HEK293 (cell line): ENCODE measurements at regions not wholly inside any gene's neighbourhood (a gene's known extent, or its start where the extent isn't known, plus 50 kb on each side); places are given as distances from the start of the nearest gene placed in this dataset.

Experiments
- CTCF ChIA-PET: fragments of 350-600 bp; formaldehyde crosslinking; extraction: SDS; loops from one replicate; lab custom pipeline; 2021; ENCODE audit warnings: antibody characterized with exemption; lab: Yijun Ruan, JAX
- POLR2A ChIA-PET: fragments of 300-600 bp; formaldehyde crosslinking; extraction: SDS; loops from one replicate; lab custom pipeline; 2020; ENCODE audit warnings: antibody characterized with exemption, inconsistent platforms; lab: Yijun Ruan, JAX
- H3K27ac ChIP-seq: fragments of 200-500 bp; sonication (Bioruptor generic); 2 replicates; pipeline ENCODE4 v1.5.1; 2014; ENCODE audit warnings: low read depth, low read length, control low read depth, inconsistent platforms; ENCODE audit errors: extremely low read depth
- H3K36me3 ChIP-seq, 2 experiments: fragments of 200-500 bp in 1 of 2; sonication (Bioruptor generic) in 1 of 2; 1 replicate in 1 of 2; 2 replicates in 1 of 2; pipeline ENCODE4 v1.5.1; 2014 to 2017; ENCODE audit warnings: inconsistent platforms in 2 of 2, low read length in 2 of 2; ENCODE audit not compliant: control insufficient read depth in 2 of 2, insufficient read depth in 1 of 2
- H3K4me1 ChIP-seq: fragments of 200-500 bp; sonication (Bioruptor generic); 2 replicates; pipeline ENCODE4 v1.5.1; 2014; ENCODE audit warnings: mild to moderate bottlenecking, low read length, inconsistent platforms; ENCODE audit not compliant: control insufficient read depth, insufficient read depth
- H3K4me3 ChIP-seq: 2 replicates; pipeline ENCODE4 v1.5.1; 2011; ENCODE audit warnings: low read depth, mild to moderate bottlenecking, control low read depth, low read length, moderate library complexity
- H3K9me3 ChIP-seq: fragments of 200-500 bp; sonication (Bioruptor generic); 2 replicates; pipeline ENCODE4 v1.5.1; 2014; ENCODE audit warnings: low read depth, low read length, inconsistent platforms; ENCODE audit not compliant: control insufficient read depth, insufficient read depth
- BCL11B ChIP-seq: fragments of 450-650 bp; formaldehyde crosslinking; IDR thresholded peaks from 2 replicates; pipeline ENCODE4 v1.5.1; 2016; ENCODE audit warnings: low read depth, missing biosample characterization, missing genetic modification characterization
- CTCF ChIP-seq: fragments of 450-650 bp; formaldehyde crosslinking; IDR thresholded peaks from 2 replicates; pipeline ENCODE4 v1.5.1; 2016; ENCODE audit warnings: missing biosample characterization, missing genetic modification characterization
- ELK4 ChIP-seq: IDR thresholded peaks from 2 replicates; pipeline ENCODE4 v1.6.1; 2011; ENCODE audit warnings: mild to moderate bottlenecking, low read depth, low read length, borderline replicate concordance
- GLIS1 ChIP-seq: fragments of 450-650 bp; formaldehyde crosslinking; IDR thresholded peaks from 2 replicates; pipeline ENCODE4 v1.5.1; 2016; ENCODE audit warnings: missing biosample characterization, missing genetic modification characterization
- PRDM10 ChIP-seq: fragments of 450-650 bp; formaldehyde crosslinking; IDR thresholded peaks from 2 replicates; pipeline ENCODE4 v1.5.1; 2016; ENCODE audit warnings: missing biosample characterization, missing genetic modification characterization
- PRDM4 ChIP-seq: fragments of 450-650 bp; formaldehyde crosslinking; IDR thresholded peaks from 2 replicates; pipeline ENCODE4 v1.5.1; 2017; ENCODE audit warnings: missing biosample characterization, missing genetic modification characterization
- PRDM6 ChIP-seq: fragments of 450-650 bp; formaldehyde crosslinking; IDR thresholded peaks from 2 replicates; pipeline ENCODE4 v1.5.1; 2017; ENCODE audit warnings: missing biosample characterization, missing genetic modification characterization
- SP7 ChIP-seq: fragments of 450-650 bp; formaldehyde crosslinking; IDR thresholded peaks from 2 replicates; pipeline ENCODE4 v1.5.1; 2016; ENCODE audit warnings: missing biosample characterization, missing genetic modification characterization
- ZBTB1 ChIP-seq: fragments of 450-650 bp; formaldehyde crosslinking; IDR thresholded peaks from 2 replicates; pipeline ENCODE4 v1.5.1; 2016; ENCODE audit warnings: missing biosample characterization, missing genetic modification characterization
- ZFP41 ChIP-seq: fragments of 450-650 bp; formaldehyde crosslinking; IDR thresholded peaks from 2 replicates; pipeline ENCODE4 v1.5.1; 2016; ENCODE audit warnings: missing biosample characterization, missing genetic modification characterization, borderline replicate concordance
- ZNF10 ChIP-seq: fragments of 450-650 bp; formaldehyde crosslinking; IDR thresholded peaks from 2 replicates; pipeline ENCODE4 v1.5.1; 2017; ENCODE audit warnings: missing biosample characterization, missing genetic modification characterization
- ZNF184 ChIP-seq: fragments of 450-650 bp; IDR thresholded peaks from 2 replicates; pipeline ENCODE4 v1.5.1; 2018; ENCODE audit warnings: missing biosample characterization, mild to moderate bottlenecking, missing genetic modification characterization
- ZNF211 ChIP-seq: fragments of 450-650 bp; formaldehyde crosslinking; IDR thresholded peaks from 2 replicates; pipeline ENCODE4 v1.5.1; 2016; ENCODE audit warnings: low read depth, missing biosample characterization, missing genetic modification characterization
- ZNF239 ChIP-seq: fragments of 450-650 bp; formaldehyde crosslinking; IDR thresholded peaks from 2 replicates; pipeline ENCODE4 v1.5.1; 2016; ENCODE audit warnings: missing biosample characterization, missing genetic modification characterization
- ZNF350 ChIP-seq: fragments of 450-650 bp; formaldehyde crosslinking; IDR thresholded peaks from 2 replicates; pipeline ENCODE4 v1.5.0; 2017; ENCODE audit warnings: missing biosample characterization, mild to moderate bottlenecking, missing genetic modification characterization
- ZNF366 ChIP-seq: fragments of 450-650 bp; formaldehyde crosslinking; conservative IDR thresholded peaks from 2 replicates; pipeline ENCODE4 v1.5.1; 2016; ENCODE audit warnings: missing biosample characterization, missing genetic modification characterization
- ZNF529 ChIP-seq: fragments of 450-650 bp; formaldehyde crosslinking; IDR thresholded peaks from 2 replicates; pipeline ENCODE4 v1.5.1; 2017; ENCODE audit warnings: missing genetic modification characterization, missing biosample characterization; ENCODE audit not compliant: insufficient replicate concordance
- ZNF600 ChIP-seq: fragments of 450-650 bp; formaldehyde crosslinking; IDR thresholded peaks from 2 replicates; pipeline ENCODE4 v1.5.1; 2016; ENCODE audit warnings: missing biosample characterization, missing genetic modification characterization
- ZNF621 ChIP-seq: fragments of 450-650 bp; formaldehyde crosslinking; IDR thresholded peaks from 2 replicates; pipeline ENCODE4 v1.5.1; 2017; ENCODE audit warnings: missing biosample characterization, missing genetic modification characterization
- ZNF692 ChIP-seq: fragments of 450-650 bp; formaldehyde crosslinking; IDR thresholded peaks from 2 replicates; pipeline ENCODE4 v1.5.1; 2016; ENCODE audit warnings: missing biosample characterization, missing genetic modification characterization
- ZNF704 ChIP-seq: fragments of 450-650 bp; formaldehyde crosslinking; IDR thresholded peaks from 2 replicates; pipeline ENCODE4 v1.5.1; 2016; ENCODE audit warnings: missing biosample characterization, missing genetic modification characterization
- ZNF768 ChIP-seq: fragments of 450-650 bp; formaldehyde crosslinking; IDR thresholded peaks from 2 replicates; pipeline ENCODE4 v1.5.1; 2018; ENCODE audit warnings: missing biosample characterization, mild to moderate bottlenecking, missing genetic modification characterization
- ZNF792 ChIP-seq: fragments of 450-650 bp; formaldehyde crosslinking; IDR thresholded peaks from 2 replicates; pipeline ENCODE4 v1.5.1; 2016; ENCODE audit warnings: missing biosample characterization, missing genetic modification characterization
- ZNF843 ChIP-seq: fragments of 450-650 bp; formaldehyde crosslinking; IDR thresholded peaks from 2 replicates; pipeline ENCODE4 v1.5.1; 2016; ENCODE audit warnings: missing biosample characterization, missing genetic modification characterization

- no peak overlapping the region for H3K4me3 ChIP-seq
- POLR2A ChIA-PET: interaction anchor here (1.0 kb wide), 1 partner anchor 58 kb away, joined by 3 read pairs; no protein-coding TSS in a partner anchor
- no peaks in the 10 kb centered on the region for H3K9me3 ChIP-seq
- CTCF ChIA-PET: interaction anchor here (0.5 to 1.6 kb wide), 10 partner anchors 15 to 470 kb away, joined by 3 to 5 read pairs (median 3); no protein-coding TSS in a partner anchor
- 0 out of 2 replicates have a peak, but pooled peaks cover 3% of the 10 kb centered on the region for H3K4me1 ChIP-seq
- no peaks in the 10 kb centered on the region for H3K36me3 ChIP-seq
- no peak overlapping the region for H3K27ac ChIP-seq
- TF ChIP-seq CTCF (tag by site-specific recombination): no peak
- no peak for TF ChIP-seq ZNF621 (tag by site-specific recombination)
- TF ChIP-seq PRDM6 (tag by site-specific recombination): 0 out of 2 replicates have a peak, but pooled peaks have one; percentile 40
- TF ChIP-seq ZNF211 (tag by site-specific recombination): no peak
- no peak for TF ChIP-seq ZNF704
- TF ChIP-seq ZNF692 (tag by site-specific recombination): no peak
- no peak for TF ChIP-seq ZBTB1 (tag by site-specific recombination)
- TF ChIP-seq ZNF184 (tag by site-specific recombination): no peak
- TF ChIP-seq ELK4: no peak
- TF ChIP-seq ZFP41 (tag by site-specific recombination): no peak
- TF ChIP-seq SP7 (tag by site-specific recombination): peak; percentile 90
- TF ChIP-seq ZNF366 (tag by site-specific recombination): peak; percentile 68
- peak; percentile 23; the same call in 1 of the 2 replicates for TF ChIP-seq PRDM10
- TF ChIP-seq ZNF350: no peak
- no peak for TF ChIP-seq BCL11B (tag by site-specific recombination)
- no peak for TF ChIP-seq ZNF529
- 0 out of 2 replicates have a peak, but pooled peaks have one; percentile 36 for TF ChIP-seq ZNF843 (tag by site-specific recombination)
- TF ChIP-seq ZNF792 (tag by site-specific recombination): no peak
- 0 out of 2 replicates have a peak, but pooled peaks have one; percentile 18 for TF ChIP-seq ZNF600
- TF ChIP-seq ZNF768 (tag by site-specific recombination): no peak
- no peak for TF ChIP-seq PRDM4 (tag by site-specific recombination)
- TF ChIP-seq ZNF10 (tag by site-specific recombination): peak; percentile 63; the same call in 1 of the 2 replicates
- no peak for TF ChIP-seq ZNF239 (tag by site-specific recombination)
- peak; percentile 84 for TF ChIP-seq GLIS1 (tag by site-specific recombination)
Observed at GRCh38 chr11:31874631-31875191, 63.6 kb upstream of the PAX6 start.
